Spleen (tissue), 11 donors: ENCODE measurements at regions not wholly inside any gene's neighbourhood (a gene's known extent, or its start where the extent isn't known, plus 50 kb on each side); places are given as distances from the start of the nearest gene placed in this dataset.

Source experiments
- DNase-seq: peaks from one replicate; pipeline ENCODE4 v3.0.0-alpha.2; 2020
- H3K27ac ChIP-seq, 8 donors: fragments of 200-600 bp; sonication (generic) in 7 of 8; 1 replicate in 4 of 8; 2 replicates in 4 of 8; pipeline versions ENCODE4 v1.5.0 to v1.8.0; 2016 to 2021; ENCODE audit warnings: inconsistent platforms in 4 of 8, mild to moderate bottlenecking in 4 of 8, moderate library complexity in 1 of 8
- H3K27me3 ChIP-seq, 7 donors: fragments of 200-600 bp; sonication (generic) in 6 of 7; replicated peaks in 1 of 7; 1 replicate in 4 of 7; 2 replicates in 3 of 7; pipeline versions ENCODE4 v1.5.0 to v1.8.0; 2016 to 2021; ENCODE audit warnings: inconsistent platforms in 3 of 7, mild to moderate bottlenecking in 1 of 7
- H3K36me3 ChIP-seq, 6 donors: fragments of 200-600 bp; sonication (generic) in 5 of 6; 1 replicate in 4 of 6; 2 replicates in 2 of 6; pipeline versions ENCODE4 v1.5.0 to v1.8.0; 2016 to 2021; ENCODE audit warnings: inconsistent platforms in 2 of 6
- H3K4me1 ChIP-seq, 6 donors: fragments of 200-600 bp; sonication (generic) in 5 of 6; 1 replicate in 3 of 6; 2 replicates in 3 of 6; pipeline versions ENCODE4 v1.5.0 to v1.8.0; 2016 to 2021; ENCODE audit warnings: inconsistent platforms in 3 of 6
- H3K4me3 ChIP-seq, 8 donors: fragments of 200-600 bp; sonication (generic) in 7 of 8; 1 replicate in 4 of 8; 2 replicates in 4 of 8; pipeline versions ENCODE4 v1.5.0 to v1.8.0; 2016 to 2021; ENCODE audit warnings: inconsistent platforms in 4 of 8, mild to moderate bottlenecking in 4 of 8, moderate library complexity in 2 of 8
- H3K9me3 ChIP-seq, 8 donors: fragments of 200-600 bp; sonication (generic) in 7 of 8; 1 replicate in 4 of 8; 2 replicates in 4 of 8; pipeline versions ENCODE4 v1.5.0 to v1.8.0; 2016 to 2021; ENCODE audit warnings: inconsistent platforms in 4 of 8
- CTCF ChIP-seq, 11 experiments: fragments of 200-600 bp in 7 of 11; fragments of 450-650 bp in 4 of 11; sonication (generic) in 4 of 11; IDR thresholded peaks in 8 of 11; conservative IDR thresholded peaks in 3 of 11; 1 replicate in 7 of 11; 2 replicates in 4 of 11; pipeline versions ENCODE4 v1.4.0 to v1.8.0; 2016 to 2021; ENCODE audit warnings: antibody characterized with exemption in 11 of 11, inconsistent platforms in 4 of 11, mild to moderate bottlenecking in 1 of 11
- POLR2A ChIP-seq, 3 donors: fragments of 450-650 bp; IDR thresholded peaks; one replicate each; pipeline ENCODE4 v1.5.1; 2017; ENCODE audit warnings: antibody characterized with exemption in 3 of 3, mild to moderate bottlenecking in 1 of 3
- POLR2AphosphoS5 ChIP-seq, 3 donors: sonication (generic); formaldehyde crosslinking; IDR thresholded peaks; one replicate each; pipeline ENCODE4 v1.5.1; 2017; ENCODE audit warnings: antibody characterized with exemption in 3 of 3
- WGBS, 5 donors: extraction: QIAGEN DNeasy Blood & Tissue Kit in 3 of 5; methylation state at CpG; one replicate each; pipeline versions ENCODE4 v1.1.5 to v1.1.7; 2013 to 2018; 5-methylcytosine and 5-hydroxymethylcytosine counted together
- intact Hi-C: fragments of 100-400 bp; cut with DNase I; formaldehyde crosslinking; loops from one replicate; pipeline ENCODE4 v1.15.0; 2023; ENCODE audit warnings: low total_unique reads
- donor health status: healthy with polysubstance abuse.
- donor health status: DM: no; HTN: no; CAD: no; lungs with moderate emphysema.
- donor health status: DM: no; HTN: no; CAD: no.
- donor health status: Bipolar disorder and iron deficiency.
- donor health status: healthy.
- donor health status: DM: no; HTN: no; CAD: no.
- donor health status: DM: yes; HTN: yes; CAD: no.

- no peak for DNase-seq
- no peak for TF ChIP-seq POLR2AphosphoS5 (IDR thresholded peaks at IDR 0.05)
- no peak for TF ChIP-seq CTCF (IDR thresholded peaks at IDR 0.05 in 8 of 11, conservative IDR thresholded peaks at IDR 0.05 in 3 of 11)
- TF ChIP-seq POLR2A (IDR thresholded peaks at IDR 0.05): no peak
- intact Hi-C loops: no loop called here
- Histone ChIP-seq H3K27me3 (no peaks in the 10 kb centered on the region), H3K27ac (no peak overlapping the region), H3K4me3 (no peak overlapping the region), H3K9me3 (peaks cover 0 to 14% (median 0%) of the 10 kb centered on the region in 8 donors), H3K36me3 (no peaks in the 10 kb centered on the region), H3K4me1 (no peaks in the 10 kb centered on the region)
- WGBS, 5 donors: 89 to 97% (median 92%) methylated on average over 16 of the region's 16 CpGs
These were observed 64.6 kb upstream of the CALN1 start for GRCh38 chr7:72476608-72477305.

GRCh38 chr7:72467237-72467636 lies 55.1 kb upstream of the CALN1 start:
- no peak for TF ChIP-seq CTCF (IDR thresholded peaks at IDR 0.05 in 8 of 11, conservative IDR thresholded peaks at IDR 0.05 in 3 of 11)
- TF ChIP-seq POLR2A (IDR thresholded peaks at IDR 0.05): no peak
- TF ChIP-seq POLR2AphosphoS5 (IDR thresholded peaks at IDR 0.05): no peak
- DNase-seq: no peak
- Histone ChIP-seq H3K4me1 (no peaks in the 10 kb centered on the region), H3K9me3 (peaks cover 0 to 15% (median 8%) of the 10 kb centered on the region in 8 donors), H3K27me3 (no peaks in the 10 kb centered on the region), H3K27ac (no peak overlapping the region), H3K4me3 (no peak overlapping the region), H3K36me3 (no peaks in the 10 kb centered on the region)
- intact Hi-C loops: no loop called here
- whole genome bisulfite sequencing, 5 donors: 70 to 81% (median 73%) methylated on average over 8 to 9 of the region's 9 CpGs

- Histone ChIP-seq H3K27ac (no peak overlapping the region), H3K36me3 (no peaks in the 10 kb centered on the region), H3K4me3 (no peak overlapping the region), H3K27me3 (no peaks in the 10 kb centered on the region), H3K9me3 (peaks cover 0 to 15% (median 8%) of the 10 kb centered on the region in 8 donors), H3K4me1 (no peaks in the 10 kb centered on the region)
- TF ChIP-seq POLR2AphosphoS5 (IDR thresholded peaks at IDR 0.05) (no peak), POLR2A (IDR thresholded peaks at IDR 0.05) (no peak), CTCF (IDR thresholded peaks at IDR 0.05 in 8 of 11, conservative IDR thresholded peaks at IDR 0.05 in 3 of 11) (no peak)
- intact Hi-C loops: no loop called here
- DNase-seq: no peak
- 66 to 97% (median 90%) methylated on average over 2 of the region's 2 CpGs for WGBS, 5 donors
These were observed 54.7 kb upstream of the CALN1 start for GRCh38 chr7:72466797-72467196.

GRCh38 chr7:72465521-72465920 lies 53.4 kb upstream of the CALN1 start:
- WGBS, 5 donors: 74 to 84% (median 81%) methylated on average over 5 of the region's 5 CpGs
- no peak for TF ChIP-seq CTCF (IDR thresholded peaks at IDR 0.05 in 8 of 11, conservative IDR thresholded peaks at IDR 0.05 in 3 of 11)
- no peak for TF ChIP-seq POLR2AphosphoS5 (IDR thresholded peaks at IDR 0.05)
- Histone ChIP-seq H3K36me3 (no peaks in the 10 kb centered on the region), H3K27me3 (no peaks in the 10 kb centered on the region), H3K4me3 (no peak overlapping the region), H3K27ac (no peak overlapping the region), H3K9me3 (peaks cover 0 to 15% (median 8%) of the 10 kb centered on the region in 8 donors), H3K4me1 (no peaks in the 10 kb centered on the region)
- no peak for DNase-seq
- intact Hi-C loops: no loop called here
